H1 (cell line): ENCODE measurements at regions not wholly inside any gene's neighbourhood (a gene's known extent, or its start where the extent isn't known, plus 50 kb on each side); places are given as distances from the start of the nearest gene placed in this dataset.

Experiments
- CTCF ChIA-PET: fragments of 300-600 bp; sonication (Branson Sonifier 250); formaldehyde crosslinking; loops from one replicate; lab custom pipeline; 2021; ENCODE audit not compliant: partially characterized antibody; lab: Charles Lee
- POLR2A ChIA-PET: fragments of 300-600 bp; sonication (Branson Sonifier 250); formaldehyde crosslinking; loops from one replicate; lab custom pipeline; 2021; ENCODE audit warnings: inconsistent platforms; ENCODE audit not compliant: partially characterized antibody; lab: Charles Lee
- DNase-seq, 2 experiments: peaks; one replicate each; pipeline versions ENCODE4 v3.0.0 to v3.0.0-alpha.2; 2010 to 2022; ENCODE audit warnings: low spot score in 2 of 2, low read depth in 1 of 2, mixed read lengths in 1 of 2
- FAIRE-seq: peaks from 2 replicates; lab custom pipeline; 2011; peaks lifted over from hg19 to GRCh38; lab: Jason Lieb, UNC
- H2AFZ ChIP-seq: 2 replicates; pipeline ENCODE4 v1.8.1; 2012; ENCODE audit warnings: low read length, inconsistent platforms
- H2AK5ac ChIP-seq: 2 replicates; pipeline ENCODE4 v1.6.1; 2013; ENCODE audit warnings: low read depth, low read length
- H2BK120ac ChIP-seq: replicated peaks from 2 replicates; pipeline ENCODE3; 2013; ENCODE audit warnings: low read depth, low read length, inconsistent platforms
- H2BK12ac ChIP-seq: 2 replicates; pipeline ENCODE4 v1.6.1; 2013; ENCODE audit warnings: low read depth, low read length
- H2BK15ac ChIP-seq: 2 replicates; pipeline ENCODE4 v1.6.1; 2013; ENCODE audit warnings: low read length
- H2BK20ac ChIP-seq: 2 replicates; pipeline ENCODE4 v1.6.1; 2013; ENCODE audit warnings: low read length
- H2BK5ac ChIP-seq: 2 replicates; pipeline ENCODE4 v1.6.1; 2013; ENCODE audit warnings: low read depth, low read length
- H3K14ac ChIP-seq: 2 replicates; pipeline ENCODE4 v1.6.1; 2013; ENCODE audit warnings: inconsistent platforms; ENCODE audit not compliant: insufficient read length
- H3K18ac ChIP-seq: 2 replicates; pipeline ENCODE4 v1.6.1; 2013; ENCODE audit warnings: low read length; ENCODE audit errors: extremely low read depth
- H3K23ac ChIP-seq: 2 replicates; pipeline ENCODE4 v1.6.1; 2013; ENCODE audit warnings: inconsistent platforms; ENCODE audit not compliant: insufficient read length
- H3K23me2 ChIP-seq: 2 replicates; pipeline ENCODE4 v1.6.1; 2013; ENCODE audit warnings: low read depth, low read length
- H3K27ac ChIP-seq: 2 replicates; pipeline ENCODE4 v1.6.1; 2011; ENCODE audit warnings: low read depth, low read length, inconsistent platforms
- H3K27me3 ChIP-seq, 4 experiments: replicated peaks in 1 of 4; 1 replicate in 1 of 4; 2 replicates in 3 of 4; pipeline versions ENCODE4 v1.6.1 to v1.8.1; 2011 to 2013; ENCODE audit warnings: low read length in 3 of 4, mild to moderate bottlenecking in 3 of 4, inconsistent platforms in 2 of 4, mixed read lengths in 2 of 4, moderate library complexity in 1 of 4; ENCODE audit not compliant: control insufficient read depth in 3 of 4, insufficient read depth in 3 of 4; ENCODE audit errors: extremely low read depth in 1 of 4
- H3K36me3 ChIP-seq, 4 experiments: 2 replicates each; pipeline versions ENCODE4 v1.6.1 to v1.8.1; 2011 to 2013; ENCODE audit warnings: mild to moderate bottlenecking in 4 of 4, low read length in 3 of 4, moderate library complexity in 2 of 4, control low read depth in 1 of 4, inconsistent platforms in 1 of 4; ENCODE audit not compliant: insufficient read depth in 4 of 4, control insufficient read depth in 2 of 4
- H3K4ac ChIP-seq: replicated peaks from 2 replicates; pipeline ENCODE3; 2013; ENCODE audit warnings: low read length, low read depth, mixed read lengths, inconsistent platforms; ENCODE audit not compliant: insufficient read length
- H3K4me1 ChIP-seq, 4 experiments: replicated peaks in 1 of 4; 1 replicate in 1 of 4; 2 replicates in 3 of 4; pipeline versions ENCODE4 v1.6.1 to v1.8.1; 2011 to 2013; ENCODE audit warnings: low read length in 3 of 4, inconsistent platforms in 2 of 4, mixed read lengths in 1 of 4; ENCODE audit not compliant: insufficient read depth in 4 of 4, control insufficient read depth in 3 of 4
- H3K4me2 ChIP-seq, 2 experiments: 2 replicates each; pipeline versions ENCODE4 v1.6.1 to v1.8.1; 2011 to 2013; ENCODE audit warnings: low read depth in 2 of 2, low read length in 2 of 2, control low read depth in 1 of 2, inconsistent platforms in 1 of 2, mild to moderate bottlenecking in 1 of 2; ENCODE audit not compliant: insufficient read depth in 1 of 2
- H3K4me3 ChIP-seq, 4 experiments: fragments of 200-600, 300-600 bp in 1 of 4; sonication (generic), shearing (Covaris generic), sonication (Bioruptor Twin) in 1 of 4; 2 replicates each; pipeline versions ENCODE4 v1.5.1 to v1.8.1; 2011 to 2016; ENCODE audit warnings: low read length in 4 of 4, low read depth in 3 of 4, control low read depth in 2 of 4, inconsistent platforms in 2 of 4, mild to moderate bottlenecking in 2 of 4, mixed read lengths in 1 of 4, moderate library complexity in 1 of 4; ENCODE audit not compliant: insufficient read depth in 2 of 4; ENCODE audit errors: extremely low read depth in 1 of 4
- H3K56ac ChIP-seq: replicated peaks from 2 replicates; pipeline ENCODE3; 2013; ENCODE audit warnings: low read depth, mild to moderate bottlenecking, mixed read lengths, low read length, inconsistent platforms; ENCODE audit not compliant: insufficient read length
- H3K79me1 ChIP-seq: 2 replicates; pipeline ENCODE4 v1.6.1; 2013; ENCODE audit warnings: low read depth, low read length, control low read depth
- H3K79me2 ChIP-seq, 2 experiments: 2 replicates each; pipeline versions ENCODE4 v1.6.1 to v1.8.1; 2012 to 2013; ENCODE audit warnings: low read length in 2 of 2, mild to moderate bottlenecking in 2 of 2, inconsistent platforms in 1 of 2; ENCODE audit not compliant: insufficient read depth in 2 of 2, control insufficient read depth in 1 of 2
- H3K9ac ChIP-seq, 4 experiments: replicated peaks in 1 of 4; 1 replicate in 1 of 4; 2 replicates in 3 of 4; pipeline versions ENCODE4 v1.6.1 to v1.8.1; 2011 to 2013; ENCODE audit warnings: low read depth in 3 of 4, low read length in 3 of 4, control low read depth in 2 of 4, mild to moderate bottlenecking in 2 of 4, moderate library complexity in 2 of 4, inconsistent platforms in 1 of 4; ENCODE audit errors: extremely low read depth in 1 of 4
- H3K9me3 ChIP-seq, 2 experiments: 2 replicates each; pipeline versions ENCODE4 v1.6.1 to v1.8.1; 2012 to 2013; ENCODE audit warnings: mild to moderate bottlenecking in 2 of 2, moderate library complexity in 2 of 2, control low read depth in 1 of 2, inconsistent platforms in 1 of 2, low read depth in 1 of 2, low read length in 1 of 2, mixed read lengths in 1 of 2; ENCODE audit not compliant: insufficient read depth in 2 of 2
- H4K20me1 ChIP-seq, 2 experiments: replicated peaks in 1 of 2; 2 replicates each; pipeline versions ENCODE3 to v1.8.1; 2011 to 2013; ENCODE audit warnings: inconsistent platforms in 2 of 2, low read length in 2 of 2, mild to moderate bottlenecking in 1 of 2; ENCODE audit not compliant: insufficient read depth in 2 of 2, control insufficient read depth in 1 of 2
- H4K5ac ChIP-seq: 2 replicates; pipeline ENCODE4 v1.6.1; 2013; ENCODE audit warnings: low read length, low read depth, mixed read lengths, inconsistent platforms; ENCODE audit not compliant: insufficient read length
- H4K8ac ChIP-seq: 2 replicates; pipeline ENCODE4 v1.8.0; 2013; ENCODE audit warnings: mild to moderate bottlenecking, moderate library complexity, low read length, inconsistent platforms; ENCODE audit not compliant: insufficient read depth; ENCODE audit errors: extremely low read depth
- H4K91ac ChIP-seq: replicated peaks from 2 replicates; pipeline ENCODE3; 2013; ENCODE audit warnings: low read length, mixed read lengths, inconsistent platforms; ENCODE audit not compliant: insufficient read length
- ATF2 ChIP-seq: IDR thresholded peaks from 2 replicates; pipeline ENCODE4 v1.6.1; 2012; ENCODE audit warnings: low read length, inconsistent platforms
- HDAC2 ChIP-seq, 2 experiments: fragments of 300-600 bp in 1 of 2; sonication (generic) in 1 of 2; IDR thresholded peaks; 2 replicates each; pipeline ENCODE4 v1.6.1; 2011 to 2012; ENCODE audit warnings: low read depth in 2 of 2, low read length in 2 of 2, mild to moderate bottlenecking in 2 of 2, moderate library complexity in 2 of 2, borderline replicate concordance in 1 of 2, inconsistent platforms in 1 of 2
- JUND ChIP-seq: IDR thresholded peaks from 2 replicates; pipeline ENCODE4 v1.6.1; 2011; ENCODE audit warnings: mild to moderate bottlenecking, improper control_type of control experiment, low read length
- SIN3A ChIP-seq, 2 experiments: IDR thresholded peaks in 1 of 2; conservative IDR thresholded peaks in 1 of 2; 2 replicates each; pipeline ENCODE4 v1.6.1; 2011 to 2012; ENCODE audit warnings: low read length in 2 of 2, improper control_type of control experiment in 1 of 2, low read depth in 1 of 2, mild to moderate bottlenecking in 1 of 2
- SIRT6 ChIP-seq: IDR thresholded peaks from one replicate; pipeline ENCODE4 v1.7.1; 2012; ENCODE audit warnings: low read length, inconsistent platforms
- SIX5 ChIP-seq: IDR thresholded peaks from 2 replicates; pipeline ENCODE4 v1.6.1; 2011; ENCODE audit warnings: mild to moderate bottlenecking, low read depth, low read length
- WGBS, 2 experiments: shearing (Covaris generic) in 1 of 2; methylation state at CpG; one replicate each; pipeline versions ENCODE4 v1.1.6 to v1.1.7; 2013 to 2015; ENCODE audit warnings: low lambda C conversion rate in 2 of 2, mixed read lengths in 2 of 2, inconsistent platforms in 1 of 2, low coverage in 1 of 2, missing lambda C conversion rate in 1 of 2; ENCODE audit not compliant: insufficient replicate concordance in 2 of 2, insufficient coverage in 1 of 2, insufficient read length in 1 of 2; ENCODE audit errors: extremely low coverage in 1 of 2, missing lambda C conversion rate in 1 of 2; 5-methylcytosine and 5-hydroxymethylcytosine counted together

GRCh38 chr2:219916726-219917440 is 289.5 kb downstream of the SLC4A3 start:
- H3K4me3 ChIP-seq = no peak overlapping the region
- no peak for TF ChIP-seq HDAC2 (IDR thresholded peaks at IDR 0.05; ENCODE audit: borderline replicate concordance in 1 of 2, low read depth in 2 of 2, low read length in 2 of 2)
- no peak for TF ChIP-seq JUND
- TF ChIP-seq ATF2 = no peak
- TF ChIP-seq SIN3A (conservative IDR thresholded peaks at IDR 0.05 in 1 of 2, IDR thresholded peaks at IDR 0.05 in 1 of 2; ENCODE audit: low read depth in 1 of 2, low read length in 2 of 2) = no peak
- TF ChIP-seq SIRT6 = no peak
- TF ChIP-seq SIX5 = no peak

More at GRCh38 chr2:219916726-219917440, 289.5 kb downstream of the SLC4A3 start:
- Histone ChIP-seq H4K91ac (no peak overlapping the region), H4K8ac (no peak overlapping the region), H4K5ac (no peak overlapping the region), H2BK12ac (no peak overlapping the region), H2BK15ac (no peak overlapping the region), H3K56ac (no peak overlapping the region), H2BK120ac (no peak overlapping the region), H3K9me3 (no peaks in the 10 kb centered on the region), H3K4ac (no peak overlapping the region), H3K4me1 (no peaks in the 10 kb centered on the region), H2BK20ac (no peak overlapping the region), H3K36me3 (no peaks in the 10 kb centered on the region), H3K27ac (no peak overlapping the region), H3K79me1 (no peaks in the 10 kb centered on the region), H3K9ac (no peak overlapping the region), H4K20me1 (no peaks in the 10 kb centered on the region), H2BK5ac (no peak overlapping the region), H3K27me3 (no peaks in the 10 kb centered on the region; a peak in 1 of 7 replicates), H3K23me2 (no peaks in the 10 kb centered on the region), H3K18ac (no peak overlapping the region), H3K14ac (no peak overlapping the region), H2AFZ (no peak overlapping the region), H3K79me2 (no peaks in the 10 kb centered on the region), H3K4me2 (no peak overlapping the region), H3K23ac (no peak overlapping the region), H2AK5ac (no peak overlapping the region)
- no peak for DNase-seq
- 80% methylated on average over 3 of the region's 3 CpGs; no CpG with 5 or more reads in 1 of the 2 experiments for WGBS, 2 experiments
- FAIRE-seq = no peak
- POLR2A ChIA-PET = no interaction called here
- CTCF ChIA-PET = interaction anchor here (1.2 to 1.4 kb wide), 2 partner anchors 8 to 10 kb away, joined by 3 to 4 read pairs; no protein-coding TSS in a partner anchor
